ENCODE measurements at regions not wholly inside any gene's neighbourhood (a gene's known extent, or its start where the extent isn't known, plus 50 kb on each side); places are given as distances from the start of the nearest gene placed in this dataset.

DNA sequence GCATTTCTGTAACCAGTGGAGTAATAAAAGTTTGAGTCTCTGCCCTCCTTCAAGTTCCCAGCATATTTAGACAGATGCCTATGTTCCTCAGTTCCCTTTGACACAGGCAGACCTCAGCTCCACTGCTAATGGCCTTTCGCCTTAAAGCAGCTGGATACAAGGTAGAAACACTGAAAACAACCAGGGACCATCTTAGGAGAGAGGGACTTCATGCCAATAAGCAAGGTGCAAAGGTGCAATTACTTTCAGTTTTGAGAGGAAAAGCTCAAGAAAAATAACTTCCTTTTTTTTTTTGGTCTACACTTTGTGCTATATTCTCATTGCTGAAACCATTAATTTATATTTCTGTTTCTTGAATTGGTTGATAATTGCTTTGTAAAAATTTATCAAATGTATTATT is 781.9 kb upstream of the GALNTL6 start:
- TF ChIP-seq, protein P1, sequence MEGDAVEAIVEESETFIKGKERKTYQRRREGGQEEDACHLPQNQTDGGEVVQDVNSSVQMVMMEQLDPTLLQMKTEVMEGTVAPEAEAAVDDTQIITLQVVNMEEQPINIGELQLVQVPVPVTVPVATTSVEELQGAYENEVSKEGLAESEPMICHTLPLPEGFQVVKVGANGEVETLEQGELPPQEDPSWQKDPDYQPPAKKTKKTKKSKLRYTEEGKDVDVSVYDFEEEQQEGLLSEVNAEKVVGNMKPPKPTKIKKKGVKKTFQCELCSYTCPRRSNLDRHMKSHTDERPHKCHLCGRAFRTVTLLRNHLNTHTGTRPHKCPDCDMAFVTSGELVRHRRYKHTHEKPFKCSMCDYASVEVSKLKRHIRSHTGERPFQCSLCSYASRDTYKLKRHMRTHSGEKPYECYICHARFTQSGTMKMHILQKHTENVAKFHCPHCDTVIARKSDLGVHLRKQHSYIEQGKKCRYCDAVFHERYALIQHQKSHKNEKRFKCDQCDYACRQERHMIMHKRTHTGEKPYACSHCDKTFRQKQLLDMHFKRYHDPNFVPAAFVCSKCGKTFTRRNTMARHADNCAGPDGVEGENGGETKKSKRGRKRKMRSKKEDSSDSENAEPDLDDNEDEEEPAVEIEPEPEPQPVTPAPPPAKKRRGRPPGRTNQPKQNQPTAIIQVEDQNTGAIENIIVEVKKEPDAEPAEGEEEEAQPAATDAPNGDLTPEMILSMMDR (IDR thresholded peaks at IDR 0.05; ENCODE audit: low read length), result no peak
- TF ChIP-seq EZH2 (IDR thresholded peaks at IDR 0.05; ENCODE audit: borderline replicate concordance, low read length), result no peak

Data from OCI-LY1 (cell line).